ENCODE measurements at regions not wholly inside any gene's neighbourhood (a gene's known extent, or its start where the extent isn't known, plus 50 kb on each side); places are given as distances from the start of the nearest gene placed in this dataset.
A peak's percentile ranks its signal among the peaks of the same experiment; 100 is the strongest.

- H3K4me3 Mint-ChIP-seq (ENCODE audit: unreplicated experiment): no peak overlapping the region
- H3K9me3 Mint-ChIP-seq (ENCODE audit: unreplicated experiment): peaks cover 4% of the 10 kb centered on the region
- H3K27ac Mint-ChIP-seq (ENCODE audit: unreplicated experiment): no peak overlapping the region
- H3K4me1 Mint-ChIP-seq (ENCODE audit: unreplicated experiment): peaks cover 22% of the 10 kb centered on the region
- TF ChIP-seq CTCF (IDR thresholded peaks at IDR 0.05): no peak
- peaks cover 2% of the 10 kb centered on the region for H3K27me3 Mint-ChIP-seq (ENCODE audit: unreplicated experiment)
- H3K36me3 Mint-ChIP-seq (ENCODE audit: unreplicated experiment): no peaks in the 10 kb centered on the region
- DNase-seq (ENCODE audit: extremely low spot score, unreplicated experiment): peak; percentile 15
These were observed 119.4 kb downstream of the GAS1 start for GRCh38 chr9:86827893-86828292.

DNA sequence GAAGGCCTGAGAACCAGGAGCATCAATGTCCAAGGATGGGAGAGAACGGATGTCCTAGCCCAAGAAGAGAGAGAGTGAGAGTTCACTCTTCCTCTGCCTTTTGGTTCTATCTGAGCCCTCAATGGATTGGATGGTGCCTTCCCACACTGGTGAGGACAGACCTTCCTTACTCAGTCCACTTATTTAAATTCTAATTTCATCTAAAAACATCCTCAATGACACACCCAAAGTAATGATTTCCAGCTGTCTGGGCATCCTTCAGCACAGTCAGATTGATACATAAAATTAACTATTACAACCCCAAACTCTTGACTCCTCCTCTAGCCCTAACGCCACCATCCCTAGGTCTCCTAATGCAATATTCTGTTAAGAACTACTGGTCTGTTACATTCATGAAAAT, 122.0 kb downstream of the GAS1 start:
- Mint-ChIP-seq H3K36me3 (ENCODE audit: unreplicated experiment) (no peaks in the 10 kb centered on the region), H3K4me1 (ENCODE audit: unreplicated experiment) (peaks cover 35% of the 10 kb centered on the region), H3K4me3 (ENCODE audit: unreplicated experiment) (no peak overlapping the region), H3K9me3 (ENCODE audit: unreplicated experiment) (peaks cover 9% of the 10 kb centered on the region), H3K27me3 (ENCODE audit: unreplicated experiment) (peaks cover 2% of the 10 kb centered on the region), H3K27ac (ENCODE audit: unreplicated experiment) (no peak overlapping the region)
- no peak for TF ChIP-seq CTCF (IDR thresholded peaks at IDR 0.05)
- DNase-seq (ENCODE audit: extremely low spot score, unreplicated experiment): peak; percentile 27

- Mint-ChIP-seq H3K36me3 (ENCODE audit: unreplicated experiment) (no peaks in the 10 kb centered on the region), H3K27ac (ENCODE audit: unreplicated experiment) (peak overlapping the region; percentile 8), H3K9me3 (ENCODE audit: unreplicated experiment) (peaks cover 9% of the 10 kb centered on the region), H3K4me1 (ENCODE audit: unreplicated experiment) (peaks cover 18% of the 10 kb centered on the region), H3K4me3 (ENCODE audit: unreplicated experiment) (no peak overlapping the region), H3K27me3 (ENCODE audit: unreplicated experiment) (peaks cover 2% of the 10 kb centered on the region)
- peak; percentile 42 for DNase-seq (ENCODE audit: extremely low spot score, unreplicated experiment)
- TF ChIP-seq CTCF (IDR thresholded peaks at IDR 0.05): no peak
These were observed 125.1 kb downstream of the GAS1 start for GRCh38 chr9:86822006-86822801.

- no peaks in the 10 kb centered on the region for H3K27me3 Mint-ChIP-seq (ENCODE audit: unreplicated experiment)
- TF ChIP-seq CTCF (IDR thresholded peaks at IDR 0.05): no peak
- peak; percentile 25 for DNase-seq (ENCODE audit: extremely low spot score, unreplicated experiment)
- peak overlapping the region; percentile 8 for H3K27ac Mint-ChIP-seq (ENCODE audit: unreplicated experiment)
- H3K4me3 Mint-ChIP-seq (ENCODE audit: unreplicated experiment): no peak overlapping the region
- H3K9me3 Mint-ChIP-seq (ENCODE audit: unreplicated experiment): peaks cover 9% of the 10 kb centered on the region
- H3K36me3 Mint-ChIP-seq (ENCODE audit: unreplicated experiment): no peaks in the 10 kb centered on the region
- peaks cover 18% of the 10 kb centered on the region for H3K4me1 Mint-ChIP-seq (ENCODE audit: unreplicated experiment)
These were observed 126.1 kb downstream of the GAS1 start for GRCh38 chr9:86821006-86821845.

DNA sequence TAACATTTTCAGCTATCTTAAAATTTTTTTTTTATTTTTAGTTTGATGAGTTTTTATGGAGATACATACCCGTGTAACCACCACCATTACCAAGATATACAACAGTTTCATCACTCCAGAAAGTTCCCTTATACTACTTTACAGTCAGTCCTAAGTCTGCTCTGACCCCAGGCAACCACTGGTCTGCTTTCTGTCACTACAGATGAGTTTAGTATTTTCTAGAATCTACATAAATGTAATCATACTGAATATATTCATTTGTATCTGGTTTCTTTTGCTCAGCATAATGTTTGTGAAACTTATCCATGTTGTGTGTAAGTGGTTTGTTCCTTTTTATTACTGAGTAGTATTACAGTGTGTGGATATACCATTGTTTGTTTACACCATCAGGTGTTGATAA, 127.8 kb downstream of the GAS1 start:
- no peak for TF ChIP-seq CTCF (IDR thresholded peaks at IDR 0.05)
- Mint-ChIP-seq H3K36me3 (ENCODE audit: unreplicated experiment) (no peaks in the 10 kb centered on the region), H3K27me3 (ENCODE audit: unreplicated experiment) (no peaks in the 10 kb centered on the region), H3K9me3 (ENCODE audit: unreplicated experiment) (peaks cover 5% of the 10 kb centered on the region), H3K27ac (ENCODE audit: unreplicated experiment) (no peak overlapping the region), H3K4me3 (ENCODE audit: unreplicated experiment) (no peak overlapping the region), H3K4me1 (ENCODE audit: unreplicated experiment) (peaks cover 18% of the 10 kb centered on the region)
- no peak for DNase-seq (ENCODE audit: extremely low spot score, unreplicated experiment)

Measured in osteocyte (in vitro differentiated cells).